Activated T-helper 9 cell treated with anti-CD3 and anti-CD28 coated beads, Interleukin-2, amount 50 U/mL, for 16 hours (primary cell): ENCODE measurements at regions not wholly inside any gene's neighbourhood (a gene's known extent, or its start where the extent isn't known, plus 50 kb on each side); places are given as distances from the start of the nearest gene placed in this dataset.
"Not testable (repeated sequence)": the region's sequence is repeated elsewhere in the genome, so short reads cannot be mapped to it uniquely, and the experiment has no call there.

Experiments used
- DNase-seq: peaks from one replicate; pipeline ENCODE4 v3.0.0-alpha.2; 2020; ENCODE audit warnings: low read depth

DNA sequence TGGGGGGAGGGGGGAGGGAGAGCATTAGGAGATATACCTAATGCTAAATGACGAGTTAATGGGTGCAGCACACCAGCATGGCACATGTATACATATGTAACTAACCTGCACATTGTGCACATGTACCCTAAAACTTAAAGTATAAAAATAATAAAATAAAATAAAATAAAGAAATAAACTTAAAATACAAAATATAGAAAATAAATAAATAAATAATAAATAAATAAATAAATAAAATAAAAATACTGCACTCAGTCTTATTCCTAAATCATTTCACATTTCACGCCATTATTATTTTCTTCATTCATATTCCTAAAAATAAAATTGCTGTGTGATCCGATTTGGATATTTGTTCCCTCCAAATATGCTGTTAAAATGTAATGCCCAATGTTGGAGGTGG lies 156.5 kb upstream of the CCNG1 start:
- not testable (repeated sequence) for DNase-seq

GRCh38 chr5:163281512-163281911 lies 155.9 kb upstream of the CCNG1 start:
- no peak for DNase-seq

GRCh38 chr5:163293836-163294235 lies 143.6 kb upstream of the CCNG1 start:
- DNase-seq: no peak

DNA sequence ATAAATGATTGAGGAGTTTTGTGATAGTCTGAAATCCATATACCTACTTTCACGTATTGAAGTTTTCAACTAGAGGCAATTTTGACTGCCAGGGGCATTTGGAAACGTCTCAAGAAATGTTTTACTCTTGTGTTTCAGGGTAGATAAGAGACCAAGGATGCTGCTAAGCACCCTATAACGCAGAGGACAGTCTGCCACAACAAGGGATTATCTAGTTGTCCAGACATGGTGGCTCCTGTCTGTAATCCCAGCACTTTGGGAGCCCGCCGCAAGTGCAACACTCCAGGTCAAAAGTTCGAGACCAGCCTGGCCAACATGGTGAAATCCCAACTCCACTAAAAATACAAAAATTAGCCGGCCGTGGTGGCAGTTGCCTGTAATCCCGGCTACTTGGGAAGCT lies 133.7 kb upstream of the CCNG1 start:
- DNase-seq: no peak

GRCh38 chr5:163305655-163306054 lies 131.7 kb upstream of the CCNG1 start:
- no peak for DNase-seq

- no peak for DNase-seq
Observed at GRCh38 chr5:163306421-163306820, 131.0 kb upstream of the CCNG1 start.

DNA sequence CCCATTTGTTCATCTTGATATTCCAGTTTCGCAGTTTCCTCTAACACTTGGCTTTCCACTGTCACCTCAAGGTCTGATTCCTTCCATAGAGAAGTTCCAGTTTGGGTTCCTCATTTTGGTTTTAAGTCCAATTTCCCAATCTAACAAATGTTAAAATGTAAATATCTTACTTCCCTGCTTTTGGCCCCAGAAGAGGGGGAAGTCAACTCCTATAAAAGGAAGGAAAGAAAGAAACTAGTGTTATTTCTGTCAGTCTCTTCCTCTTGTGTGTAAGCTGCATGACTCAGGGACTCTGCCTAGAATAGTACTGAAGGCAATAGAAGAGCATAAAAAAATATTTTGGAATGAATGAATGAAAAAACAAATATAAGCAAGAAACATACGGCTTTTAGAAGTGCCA lies 127.5 kb upstream of the CCNG1 start:
- no peak for DNase-seq

DNA sequence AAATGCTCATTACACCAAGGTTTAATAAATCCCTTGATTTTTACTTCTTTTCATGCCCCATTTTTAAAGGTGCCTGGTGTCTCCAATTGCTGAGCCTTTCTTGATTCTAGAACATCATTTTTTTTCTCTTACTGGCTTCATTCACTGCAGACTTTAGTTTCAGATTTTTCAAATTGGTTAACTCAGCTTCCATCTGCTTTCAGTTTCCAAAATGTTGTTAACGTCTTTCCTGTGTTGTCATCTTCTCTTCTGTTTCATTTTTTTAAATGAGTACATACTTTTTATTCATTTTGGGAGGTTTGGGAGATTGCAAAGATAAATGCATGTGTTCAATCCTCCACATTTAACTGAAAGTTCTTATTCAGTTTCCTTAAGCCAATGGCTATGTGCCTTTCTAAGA lies 126.4 kb upstream of the CCNG1 start:
- no peak for DNase-seq

- no peak for DNase-seq
Observed at GRCh38 chr5:163312598-163312997, 124.8 kb upstream of the CCNG1 start.

GRCh38 chr5:163313049-163313448 lies 124.3 kb upstream of the CCNG1 start:
- DNase-seq: not testable (repeated sequence)

GRCh38 chr5:163316374-163316773 lies 121.0 kb upstream of the CCNG1 start:
- not testable (repeated sequence) for DNase-seq

GRCh38 chr5:163318707-163319106 lies 118.7 kb upstream of the CCNG1 start:
- DNase-seq: no peak

GRCh38 chr5:163321511-163321910 lies 115.9 kb upstream of the CCNG1 start:
- DNase-seq: no peak

DNA sequence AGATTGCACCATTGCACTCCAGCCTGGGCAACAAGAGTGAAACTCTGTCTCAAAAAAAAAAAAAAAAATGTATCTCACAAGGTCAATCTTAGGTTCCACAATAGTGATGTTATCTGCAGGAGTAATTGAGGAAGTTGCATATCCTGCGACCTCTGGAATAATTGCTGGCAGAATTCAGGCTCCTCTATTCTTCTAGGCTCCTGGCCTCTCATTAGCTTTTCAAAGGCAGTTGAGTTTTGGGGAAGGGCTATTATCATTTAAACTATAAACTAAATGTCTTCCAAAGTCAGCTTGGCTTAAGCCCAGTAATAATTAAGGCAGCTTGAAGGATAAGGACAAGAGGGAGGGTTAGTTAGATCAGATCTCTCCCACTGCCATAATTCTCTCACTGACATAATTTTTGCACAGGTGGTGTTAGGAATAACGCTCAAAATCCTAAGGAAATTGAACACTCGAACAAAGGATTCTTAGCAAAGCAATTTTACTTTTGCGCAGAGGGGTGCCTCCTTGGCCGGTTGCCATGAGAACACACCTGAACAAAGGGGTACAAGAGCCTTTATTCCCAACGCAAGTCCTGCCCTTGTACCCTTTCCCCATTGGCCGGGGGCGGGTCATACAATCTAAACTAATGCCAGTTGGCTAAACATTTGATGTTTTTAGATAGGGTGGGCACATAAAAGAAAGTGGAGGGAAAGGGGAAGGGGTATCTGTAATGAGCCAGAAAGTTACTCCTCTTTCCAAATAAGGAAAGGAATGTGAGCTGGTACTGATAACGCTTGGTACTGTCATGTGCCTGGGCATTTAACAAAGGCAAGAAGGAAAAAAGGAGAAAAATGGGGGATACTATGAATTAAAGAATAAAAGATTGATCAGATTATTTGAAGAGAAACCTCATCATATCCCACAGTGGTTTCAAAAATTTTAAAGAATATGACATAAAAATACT lies 106.4 kb upstream of the CCNG1 start:
- DNase-seq: no peak

DNA sequence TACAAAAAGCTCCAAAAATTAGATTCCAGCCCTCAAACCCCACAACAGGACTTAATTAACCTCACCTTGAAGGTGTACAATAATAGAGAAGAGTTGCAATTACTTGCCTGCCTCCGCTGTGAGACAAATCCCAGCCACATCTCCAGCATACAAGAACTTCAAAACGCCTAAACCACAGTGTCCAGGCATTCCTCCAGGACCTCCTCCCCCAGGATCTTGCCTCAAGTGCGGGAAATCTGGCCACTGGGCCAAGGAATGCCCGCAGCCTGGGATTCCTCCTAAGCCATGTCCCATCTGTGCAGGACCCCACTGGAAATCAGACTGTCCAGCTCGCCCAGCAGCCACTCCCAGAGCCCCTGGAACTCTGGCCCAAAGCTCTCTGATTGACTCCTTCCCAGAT lies 101.3 kb upstream of the CCNG1 start:
- not testable (repeated sequence) for DNase-seq

DNA sequence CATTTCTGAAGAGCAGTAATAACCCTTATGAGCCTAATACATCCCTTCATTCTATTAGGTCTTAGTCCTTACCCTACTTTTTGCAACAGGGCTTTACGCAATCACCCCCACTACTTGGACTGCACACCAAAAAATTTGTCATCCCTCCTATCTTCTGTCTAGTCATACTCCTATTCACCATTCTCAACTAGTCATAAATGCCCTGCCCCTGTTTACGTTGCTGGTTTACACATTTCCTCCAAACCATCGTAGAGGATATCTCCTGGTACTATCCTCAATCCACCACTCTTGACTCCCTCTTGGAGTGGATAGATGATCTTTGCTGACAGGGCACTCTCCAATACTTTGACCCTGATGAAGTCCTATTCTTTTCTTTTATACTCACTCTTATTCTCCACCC lies 98.2 kb upstream of the CCNG1 start:
- DNase-seq: no peak

- not testable (repeated sequence) for DNase-seq
Observed at GRCh38 chr5:163340378-163340777, 97.0 kb upstream of the CCNG1 start.

DNA sequence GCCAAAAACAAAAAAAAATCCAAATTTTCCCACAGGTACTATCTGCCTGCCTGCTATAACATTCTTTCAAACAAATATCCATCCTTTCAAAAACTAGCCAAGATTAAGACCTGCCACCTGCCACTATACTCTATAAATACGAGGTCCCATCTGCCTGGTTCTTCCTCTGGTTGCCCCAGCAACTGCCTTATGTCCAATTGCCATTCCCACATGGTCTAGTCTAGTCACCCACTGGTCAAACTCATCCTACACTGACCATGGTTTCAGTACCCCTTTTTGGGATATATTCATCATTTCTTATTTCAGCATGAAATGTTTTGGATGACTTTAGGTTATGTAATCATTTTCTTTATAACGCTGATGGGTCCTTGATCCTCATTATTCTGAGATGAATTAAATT lies 95.1 kb upstream of the CCNG1 start:
- no peak for DNase-seq

DNA sequence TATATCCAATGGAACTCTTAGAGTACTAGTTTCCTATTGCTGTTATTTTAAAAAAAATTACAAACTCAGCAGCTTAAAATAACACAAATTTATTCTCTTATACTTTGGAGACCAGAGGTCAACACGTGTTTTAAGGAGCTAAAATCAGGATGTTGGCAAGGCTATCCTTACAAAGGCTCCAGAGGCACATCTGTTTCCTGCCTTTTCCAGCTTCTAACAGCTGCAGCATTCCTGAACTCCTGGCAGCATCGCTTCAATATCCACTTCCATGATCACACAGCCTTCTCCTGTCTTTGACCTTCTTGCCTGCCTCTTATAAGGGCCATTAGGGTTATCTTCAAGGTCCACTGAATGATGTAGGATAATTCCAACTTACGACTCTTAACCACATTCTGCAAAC lies 92.2 kb upstream of the CCNG1 start:
- no peak for DNase-seq

DNA sequence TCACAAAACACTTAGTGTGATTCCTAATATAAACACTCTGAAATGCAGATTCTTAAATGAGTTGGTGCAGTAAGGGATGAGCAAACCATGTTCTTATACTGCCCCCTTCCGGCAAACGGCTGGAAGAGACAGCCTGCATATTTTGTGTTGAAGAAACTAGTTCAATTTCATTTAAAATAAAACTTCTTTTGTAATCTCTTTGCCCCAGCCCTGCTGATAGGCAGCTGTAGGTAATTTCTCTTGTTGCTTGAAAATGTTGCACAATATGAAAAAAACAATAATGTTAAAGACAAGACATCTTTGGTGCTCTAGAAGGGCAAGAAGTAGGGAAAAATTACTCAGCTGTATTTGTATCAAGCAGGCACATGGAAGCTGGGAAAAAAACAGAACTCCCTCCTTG lies 89.7 kb upstream of the CCNG1 start:
- DNase-seq: peak; percentile 3

DNA sequence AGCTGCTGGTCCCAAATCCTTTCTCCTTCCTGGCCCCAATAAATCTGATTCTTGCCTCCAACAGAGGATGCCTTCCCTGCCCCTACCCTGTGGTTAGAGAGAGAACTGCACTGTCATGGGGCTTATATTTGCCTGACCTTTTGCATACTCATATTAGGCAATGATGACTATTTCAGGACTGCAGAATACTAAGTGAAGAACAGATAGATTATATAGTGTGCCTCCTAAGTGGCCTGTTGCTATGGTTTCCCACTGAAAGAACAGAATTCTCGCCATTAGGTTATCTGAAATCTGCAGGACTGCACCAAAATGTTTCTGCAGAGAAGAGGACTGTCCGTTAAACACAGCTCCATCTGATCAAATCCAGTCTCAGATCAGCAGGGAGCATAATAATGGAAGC lies 87.3 kb upstream of the CCNG1 start:
- DNase-seq: no peak

GRCh38 chr5:163352531-163352930 lies 84.9 kb upstream of the CCNG1 start:
- DNase-seq: no peak

DNA sequence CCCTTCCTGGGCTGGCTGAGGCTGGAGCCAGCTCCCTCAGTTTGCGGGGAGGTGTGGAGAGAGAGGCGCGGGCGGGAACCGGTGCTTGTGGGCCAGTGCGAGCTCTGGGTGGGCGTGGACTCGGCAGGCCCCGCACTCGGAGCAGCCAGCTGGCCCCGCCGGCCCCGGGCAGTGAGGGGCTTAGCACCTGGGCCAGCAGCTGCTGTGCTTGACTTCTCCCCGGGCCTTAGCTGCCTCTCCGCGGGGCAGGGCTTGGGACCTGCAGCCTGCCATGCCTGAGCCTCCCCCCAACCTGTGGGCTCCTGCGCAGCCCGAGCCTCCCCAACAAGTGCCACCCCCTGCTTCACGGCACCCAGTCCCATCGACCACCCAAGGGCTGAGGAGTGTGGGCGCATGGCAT lies 81.6 kb upstream of the CCNG1 start:
- not testable (repeated sequence) for DNase-seq

- DNase-seq: no peak
Observed at GRCh38 chr5:163357636-163358035, 79.8 kb upstream of the CCNG1 start.
